Suppressor macrophage treated with lipopolysaccharide for 4 hours (primary cell): ENCODE measurements at regions not wholly inside any gene's neighbourhood (a gene's known extent, or its start where the extent isn't known, plus 50 kb on each side); places are given as distances from the start of the nearest gene placed in this dataset.
"Not testable (repeated sequence)": the region's sequence is repeated elsewhere in the genome, so short reads cannot be mapped to it uniquely, and the experiment has no call there.

Experiments
- DNase-seq: peaks from one replicate; pipeline ENCODE4 v3.0.0-alpha.2; 2020

DNA sequence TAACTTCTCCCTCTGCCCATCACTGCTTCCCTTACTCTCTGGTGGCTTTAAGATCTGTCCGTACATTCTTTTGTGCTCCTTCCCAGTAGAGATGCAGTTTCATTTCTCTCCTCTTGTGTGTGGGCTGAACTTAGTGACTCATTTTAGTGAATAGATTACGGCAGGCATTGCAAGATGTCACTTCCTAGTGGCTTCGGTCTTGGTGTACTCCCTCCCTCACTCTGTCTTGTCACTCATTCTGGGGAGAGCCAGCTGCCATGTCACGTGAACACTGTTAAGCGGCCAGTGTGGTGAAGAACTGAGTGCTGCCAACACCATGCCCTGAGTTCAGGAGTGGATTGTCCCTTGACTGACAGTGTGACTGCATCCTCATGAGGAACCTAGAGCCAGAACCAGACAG is 115.9 kb downstream of the OTOR start:
- peak; percentile 37 for DNase-seq

DNA sequence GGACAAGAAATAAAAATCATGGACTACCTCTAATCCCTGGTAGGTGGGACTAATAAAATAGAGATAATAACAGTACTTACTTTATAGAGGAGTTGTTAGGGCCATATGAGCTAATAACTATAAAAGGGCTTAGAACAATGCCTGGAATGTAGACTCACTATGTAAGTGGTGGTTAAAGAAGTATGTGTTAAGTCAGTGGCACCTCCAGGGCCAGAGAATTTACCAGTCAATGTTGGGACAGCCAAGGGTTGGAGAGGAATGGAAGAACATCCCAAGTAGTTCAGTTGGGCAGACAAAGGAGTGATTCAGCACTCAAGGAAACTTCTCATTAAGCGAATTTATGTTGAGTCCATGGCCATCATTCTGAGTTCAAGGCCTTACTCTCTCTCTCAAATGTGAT is 116.8 kb downstream of the OTOR start:
- no peak for DNase-seq

DNA sequence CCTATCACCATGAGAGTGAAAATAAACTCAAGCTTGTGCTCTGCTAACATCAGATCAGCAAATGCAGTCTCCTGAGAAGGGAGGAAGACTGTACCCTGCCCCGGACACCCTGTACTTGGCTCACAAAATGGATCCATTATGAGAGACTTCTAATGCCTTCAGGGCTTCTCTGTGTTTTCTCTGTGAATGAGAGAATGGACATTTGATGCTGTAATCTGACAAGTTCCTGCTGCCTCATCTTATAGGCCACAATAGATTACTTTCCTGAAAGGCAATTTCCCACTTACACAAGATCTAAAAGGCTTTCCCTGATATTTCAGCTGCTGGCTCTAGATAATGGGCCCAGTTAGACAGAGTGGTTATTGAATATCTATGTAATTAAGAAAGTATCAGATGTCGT is 117.2 kb downstream of the OTOR start:
- DNase-seq = no peak

DNA sequence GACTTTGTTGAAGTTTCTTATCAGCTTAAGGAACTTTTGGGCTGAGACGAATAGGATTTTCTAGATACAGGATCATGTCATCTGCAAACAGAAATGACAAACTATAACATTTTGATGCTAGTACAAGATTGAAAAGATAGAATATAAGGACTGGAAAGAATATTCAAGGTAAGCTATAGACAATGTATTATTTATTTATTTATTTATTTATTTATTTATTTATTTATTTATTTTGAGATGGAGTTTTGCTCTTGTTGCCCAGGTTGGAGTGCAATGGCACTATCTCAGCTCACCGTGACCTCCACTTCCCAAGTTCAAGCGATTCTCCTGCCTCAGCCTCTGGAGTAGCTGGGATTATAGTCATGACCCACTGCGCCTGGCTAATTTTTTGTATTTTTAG is 125.0 kb downstream of the OTOR start:
- DNase-seq = not testable (repeated sequence)

DNA sequence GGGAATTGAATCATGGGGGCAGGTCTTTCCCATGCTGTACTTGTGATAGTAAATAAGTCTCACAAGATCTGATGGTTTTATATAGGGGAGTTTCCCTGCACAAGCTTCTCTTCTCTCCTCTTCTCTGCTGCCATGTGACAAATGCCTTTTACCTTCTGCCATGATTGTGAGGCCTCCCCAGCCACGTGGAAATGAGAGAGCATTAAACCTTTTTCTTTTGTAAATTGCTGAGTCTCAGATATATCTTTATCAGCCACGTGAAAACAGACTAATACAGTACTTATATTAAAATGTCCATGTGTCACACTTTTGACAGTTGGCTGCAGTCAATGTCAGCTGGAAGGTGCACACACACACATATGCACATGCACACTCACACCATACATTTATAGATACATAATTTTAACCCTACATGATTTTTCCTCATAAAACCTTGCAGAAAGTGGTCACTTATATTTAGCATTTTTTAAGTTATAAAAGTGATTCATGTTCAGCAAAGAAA is 128.9 kb downstream of the OTOR start:
- DNase-seq = no peak

DNA sequence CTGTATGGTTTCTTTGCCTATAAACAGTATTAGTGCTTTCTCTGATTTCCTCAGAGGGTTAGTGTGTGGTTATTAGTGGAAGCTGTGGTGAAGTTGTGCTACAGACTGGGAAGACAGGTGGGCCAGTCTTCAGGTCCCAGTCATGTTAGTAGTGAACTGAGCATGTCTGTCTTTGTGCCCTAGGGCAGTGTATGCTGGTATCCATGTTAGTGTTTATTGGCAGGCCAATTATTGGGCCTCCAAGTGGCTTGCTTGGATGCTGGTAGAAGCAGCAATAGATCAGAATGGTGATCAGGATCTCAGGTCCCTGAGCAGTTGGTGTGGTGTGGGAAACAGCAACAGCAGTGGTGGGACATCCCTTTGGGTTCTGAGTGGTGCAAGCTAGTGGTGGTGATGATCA is 137.6 kb downstream of the OTOR start:
- DNase-seq = no peak

DNA sequence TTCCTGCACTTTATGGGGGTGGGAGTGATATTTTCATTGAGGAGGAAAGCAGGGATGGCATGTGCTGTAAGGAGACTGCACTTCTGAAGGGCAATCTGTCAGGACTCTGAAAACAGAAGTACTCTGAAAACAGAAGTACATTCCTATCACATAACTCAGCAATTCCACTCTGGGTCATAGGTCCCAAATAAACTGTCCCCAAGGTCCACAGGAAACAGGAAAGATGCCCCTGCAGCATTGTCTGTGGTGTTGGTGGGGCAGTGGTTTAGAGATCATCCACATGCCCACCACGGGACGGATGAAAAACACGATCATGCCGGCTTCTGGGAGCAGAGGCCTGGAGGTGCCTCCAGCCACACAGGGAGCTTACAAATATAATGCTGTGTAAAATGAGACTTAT is 150.3 kb downstream of the OTOR start:
- DNase-seq = no peak

DNA sequence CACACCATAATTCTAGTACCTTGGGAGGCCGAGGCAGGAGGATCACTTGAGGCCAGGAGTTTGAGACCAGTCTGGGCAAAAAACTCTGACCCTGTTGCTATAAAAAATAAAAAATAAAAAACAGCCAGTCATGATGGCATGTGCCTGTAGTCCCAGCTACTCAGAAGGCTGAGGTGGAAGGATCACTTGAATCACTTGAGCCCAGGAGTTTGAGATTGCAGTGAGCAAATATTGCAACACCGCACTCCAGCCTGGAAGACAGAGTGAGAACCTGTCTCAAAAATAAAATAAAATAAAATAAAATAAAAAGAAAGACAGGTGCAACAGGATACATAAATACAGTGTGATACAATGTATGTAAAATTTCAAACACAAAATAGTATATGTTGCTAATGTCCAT is 154.5 kb downstream of the OTOR start:
- DNase-seq = no peak

DNA sequence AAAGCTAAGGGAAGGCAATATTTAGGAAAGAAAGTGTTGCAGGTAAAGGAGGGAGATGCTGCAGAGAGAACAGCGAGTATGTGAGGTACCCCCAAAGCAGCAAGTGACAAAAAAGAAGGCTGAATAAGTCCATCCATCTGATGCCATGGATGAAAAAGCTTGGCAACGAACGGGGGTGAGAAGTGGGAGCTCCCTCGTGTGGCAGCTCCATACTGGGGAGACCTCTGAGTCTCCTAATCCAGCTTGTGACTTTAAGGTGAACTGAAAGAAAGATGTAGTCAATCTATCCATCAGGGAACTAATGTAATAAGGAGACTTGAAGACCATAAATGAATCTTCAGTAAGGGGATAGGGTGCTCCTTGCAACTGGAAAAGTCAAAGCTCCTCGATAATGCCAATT is 156.6 kb downstream of the OTOR start:
- DNase-seq = no peak

DNA sequence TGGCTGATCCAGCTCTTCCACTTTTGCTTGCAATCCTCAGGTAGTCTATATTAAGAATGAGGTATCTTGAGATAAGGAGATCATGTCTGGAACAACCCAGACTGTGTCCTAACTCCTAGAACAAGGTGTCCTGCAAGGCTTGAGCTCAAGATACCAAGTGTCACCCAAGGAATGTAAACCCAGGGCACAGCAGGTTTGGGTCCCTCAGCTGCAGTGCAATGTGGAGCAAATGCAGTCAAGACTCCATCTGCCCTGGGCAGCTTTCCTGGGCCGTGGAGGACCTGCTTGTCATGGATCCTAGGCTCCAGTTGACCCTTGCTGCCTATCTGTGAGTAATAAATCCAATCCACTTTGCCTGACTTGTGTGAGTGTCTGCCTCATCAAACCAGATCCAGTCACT is 166.1 kb downstream of the OTOR start:
- DNase-seq = no peak

DNA sequence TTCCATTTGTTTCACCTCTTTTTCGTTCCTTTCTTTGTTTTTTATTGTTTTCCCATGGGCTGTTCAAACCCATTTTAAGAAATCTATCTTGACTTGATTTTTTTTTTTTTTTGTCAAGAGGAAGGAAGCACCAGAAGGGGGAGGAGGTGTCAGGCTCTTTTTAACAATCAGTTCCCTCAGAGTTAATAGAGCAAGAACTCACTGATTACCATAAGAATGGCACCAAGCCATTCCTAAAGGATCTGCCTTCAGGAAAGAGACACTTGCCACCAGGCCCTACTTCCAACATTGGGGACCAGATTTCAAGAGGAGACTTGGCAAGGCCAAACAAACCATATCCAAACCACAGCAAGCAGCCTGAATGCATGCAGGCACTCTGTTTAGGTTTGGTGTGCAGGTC is 168.0 kb downstream of the OTOR start:
- no peak for DNase-seq

DNA sequence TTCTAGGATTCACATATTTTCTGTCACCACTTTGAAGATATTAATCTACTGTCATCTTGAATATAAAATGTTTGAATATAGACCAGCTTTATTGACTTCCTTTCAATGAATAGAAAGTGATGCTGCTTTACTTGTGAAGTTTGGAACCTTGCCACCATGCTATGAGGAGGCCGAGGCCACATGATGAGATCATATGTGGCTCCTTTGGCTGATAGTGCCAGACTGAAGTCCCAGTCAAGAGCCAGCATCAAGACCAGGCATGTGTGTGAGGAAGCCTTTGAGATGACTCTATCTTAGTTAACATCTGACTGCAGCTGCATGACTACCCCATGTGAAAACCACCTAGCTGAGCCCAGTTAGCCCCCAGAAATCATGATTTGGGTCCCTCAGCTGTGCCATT is 169.5 kb downstream of the OTOR start:
- no peak for DNase-seq

DNA sequence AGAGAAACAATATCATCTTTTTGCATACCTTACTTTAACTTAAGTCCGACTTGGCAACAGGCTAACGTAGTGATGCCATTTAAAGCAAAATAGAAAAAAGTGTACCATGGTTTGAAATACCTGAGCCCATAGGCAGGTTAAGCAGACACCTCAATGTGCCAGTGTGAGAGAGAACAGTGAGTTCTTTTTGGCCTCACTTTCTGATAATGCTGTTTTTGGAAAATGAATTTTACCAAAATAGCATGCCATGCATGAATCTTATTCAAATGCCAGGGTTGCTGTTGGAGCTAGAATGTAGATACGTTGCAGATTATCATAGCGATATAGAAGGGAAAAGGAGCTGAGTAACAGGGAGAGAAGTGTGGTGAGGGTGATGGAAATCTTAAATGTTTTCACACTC is 170.2 kb downstream of the OTOR start:
- DNase-seq = no peak

DNA sequence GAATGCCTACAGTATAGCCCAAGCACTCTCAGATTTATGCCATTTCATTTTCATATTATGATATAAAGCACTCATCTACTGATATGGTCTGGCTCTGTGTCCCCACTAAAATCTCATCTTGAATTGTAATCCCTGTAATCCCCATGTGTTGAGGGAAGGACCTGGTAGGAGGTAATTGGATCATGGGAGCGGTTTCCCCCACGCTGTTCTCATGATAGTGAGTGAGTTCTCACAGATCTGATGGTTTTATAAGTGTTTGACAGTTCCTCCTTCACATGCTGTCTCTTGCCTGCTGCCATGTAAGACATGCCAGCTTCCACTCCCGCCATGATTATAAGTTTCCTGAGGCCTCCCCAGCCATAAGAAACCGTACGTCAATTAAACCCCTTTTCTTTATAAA is 171.7 kb downstream of the OTOR start:
- no peak for DNase-seq

DNA sequence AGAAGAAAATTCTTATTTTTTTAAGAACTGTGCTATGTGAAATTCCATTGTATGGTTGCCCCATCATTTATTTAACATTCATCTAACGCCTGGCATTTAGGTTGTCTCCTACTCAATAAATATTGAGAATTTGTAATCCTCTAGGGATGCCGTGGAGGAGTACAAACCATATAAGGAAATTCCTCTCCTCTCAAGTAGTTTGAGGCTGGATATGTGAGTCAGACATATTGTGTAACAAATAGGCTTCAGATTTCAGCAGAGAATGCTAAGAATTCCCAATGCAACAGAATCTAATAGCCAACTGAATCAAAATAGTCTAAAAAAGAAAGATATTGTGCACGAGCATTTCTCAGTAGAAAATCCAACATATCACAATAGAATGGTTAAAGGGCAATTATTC is 174.7 kb downstream of the OTOR start:
- DNase-seq = no peak

DNA sequence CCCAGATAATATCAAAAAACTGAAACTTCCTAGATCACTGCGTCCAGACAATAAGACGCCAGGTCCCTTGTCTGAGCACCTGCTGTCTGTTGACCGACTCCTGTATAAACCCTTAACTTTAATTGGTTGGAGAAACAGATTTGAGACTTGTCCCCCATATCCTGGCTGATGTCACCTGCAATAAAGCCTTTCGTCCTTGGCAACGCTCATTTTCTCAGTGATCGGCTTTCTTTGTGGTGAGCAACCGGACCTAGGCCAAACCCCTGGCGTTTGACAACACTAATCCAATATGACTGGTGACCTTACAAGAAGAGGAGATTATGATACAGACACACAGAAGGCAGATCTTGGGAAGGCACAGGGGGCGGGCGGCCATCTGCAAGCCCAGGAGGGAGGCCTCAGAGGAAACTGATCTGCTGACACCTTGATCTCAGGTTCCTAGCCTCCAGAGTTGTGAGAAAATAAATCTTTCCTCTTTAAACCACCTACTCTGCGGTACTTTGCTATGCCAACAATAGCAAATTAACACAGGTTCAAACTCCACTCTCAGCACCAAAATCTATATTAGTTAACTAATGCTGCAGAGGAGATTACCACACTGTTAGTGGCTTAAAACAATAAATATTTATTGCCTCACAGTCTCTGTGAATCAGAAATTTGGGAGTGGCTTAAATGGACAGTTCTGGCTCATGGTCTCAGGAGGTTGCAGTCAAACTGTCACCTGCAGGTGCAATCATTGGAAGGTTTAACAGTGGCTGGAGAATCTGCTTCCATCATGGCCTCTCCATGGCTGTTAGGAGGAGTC is 178.7 kb downstream of the OTOR start:
- no peak for DNase-seq

DNA sequence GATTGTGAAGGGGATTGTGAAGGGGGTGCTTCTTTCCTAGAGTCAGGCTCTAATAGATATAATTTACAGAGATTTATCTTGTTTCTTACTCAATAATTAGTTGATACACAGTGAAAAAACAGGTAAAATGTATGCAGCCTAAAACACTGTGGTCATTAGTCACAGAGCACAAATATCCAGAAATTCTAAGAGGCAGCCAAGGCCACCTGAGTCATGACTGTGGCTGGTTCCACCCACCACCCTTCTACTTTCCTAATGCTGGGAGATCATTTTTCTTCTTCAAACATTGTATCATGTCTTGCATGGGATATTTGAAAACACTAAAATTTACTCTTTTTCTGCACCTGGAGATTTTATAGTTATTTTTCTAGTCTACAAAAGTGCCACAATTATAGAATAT is 181.6 kb downstream of the OTOR start:
- DNase-seq = no peak

DNA sequence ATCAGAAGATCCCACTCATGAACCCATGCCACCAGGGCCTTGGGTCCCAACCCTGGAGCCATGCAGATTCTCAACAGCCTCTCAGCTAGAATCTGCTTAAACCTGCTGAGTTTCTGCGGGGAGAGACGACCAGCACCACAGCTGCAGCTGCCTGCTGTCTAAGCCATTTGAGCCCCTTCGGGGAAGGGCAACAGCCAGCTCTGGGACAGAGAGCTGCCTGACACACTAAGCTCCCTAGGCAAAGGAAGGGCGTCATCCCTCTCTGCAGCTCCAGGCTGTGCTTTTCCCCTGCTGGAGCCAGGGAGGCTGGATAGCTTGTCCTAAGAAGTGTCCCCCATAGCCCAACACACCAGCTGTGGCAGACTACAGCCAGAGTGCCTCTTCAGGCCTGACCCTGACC is 182.5 kb downstream of the OTOR start:
- DNase-seq = no peak

DNA sequence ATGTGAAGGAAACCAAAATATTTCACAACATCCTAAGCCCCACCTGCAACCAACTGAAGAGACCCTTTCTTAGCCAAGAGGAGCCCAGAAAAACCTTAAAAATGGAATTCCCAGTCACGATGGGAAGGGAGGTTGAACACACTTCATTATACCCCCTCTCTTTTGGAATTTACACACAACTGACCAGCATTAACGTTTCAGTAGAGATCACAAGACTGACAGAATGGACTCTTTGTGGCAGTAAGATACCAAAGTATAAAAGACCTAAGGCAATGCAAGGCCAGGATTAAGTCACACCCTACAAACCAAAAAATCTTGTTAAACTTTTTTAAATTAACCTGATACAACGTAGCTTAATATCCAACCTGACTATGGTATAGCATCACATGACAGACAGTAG is 190.9 kb downstream of the OTOR start:
- DNase-seq = no peak

DNA sequence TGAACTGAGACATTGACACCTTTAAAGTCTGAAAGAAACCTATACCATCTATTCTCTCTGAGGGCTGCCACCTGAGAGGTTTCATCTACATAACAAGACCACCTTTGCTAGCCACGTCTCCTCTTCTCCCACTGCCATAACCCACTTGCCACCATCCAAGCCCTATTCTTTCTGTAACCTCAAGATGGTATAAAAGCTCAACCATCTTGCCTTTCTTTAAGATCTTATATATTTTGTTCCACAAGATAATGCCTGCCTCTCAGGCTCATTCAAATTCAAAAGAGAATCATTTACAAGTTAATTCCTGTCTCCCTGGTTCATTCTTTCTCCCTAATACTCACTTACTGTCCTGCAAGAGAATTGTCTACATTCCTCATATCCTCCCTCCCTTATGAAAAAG is 192.5 kb downstream of the OTOR start:
- no peak for DNase-seq

DNA sequence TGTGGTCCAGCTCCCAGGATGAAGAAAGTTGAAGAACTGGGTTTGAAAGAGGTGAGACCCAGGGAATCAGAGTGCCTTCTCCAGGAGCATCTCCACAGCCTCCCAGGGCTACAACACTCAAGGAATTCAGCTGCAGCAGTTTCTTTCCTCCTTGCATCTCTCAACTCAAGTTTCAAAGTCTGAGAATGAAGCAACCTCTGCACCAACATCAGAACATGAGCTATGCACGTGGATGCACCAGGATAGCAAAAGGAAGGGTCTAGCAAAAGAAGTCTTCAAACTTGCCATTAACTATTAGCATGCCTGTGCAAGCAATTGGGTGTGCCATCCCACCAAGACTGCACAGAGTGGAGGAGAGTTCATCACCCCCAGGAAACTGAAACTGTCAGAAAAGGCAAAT is 193.9 kb downstream of the OTOR start:
- DNase-seq = no peak

DNA sequence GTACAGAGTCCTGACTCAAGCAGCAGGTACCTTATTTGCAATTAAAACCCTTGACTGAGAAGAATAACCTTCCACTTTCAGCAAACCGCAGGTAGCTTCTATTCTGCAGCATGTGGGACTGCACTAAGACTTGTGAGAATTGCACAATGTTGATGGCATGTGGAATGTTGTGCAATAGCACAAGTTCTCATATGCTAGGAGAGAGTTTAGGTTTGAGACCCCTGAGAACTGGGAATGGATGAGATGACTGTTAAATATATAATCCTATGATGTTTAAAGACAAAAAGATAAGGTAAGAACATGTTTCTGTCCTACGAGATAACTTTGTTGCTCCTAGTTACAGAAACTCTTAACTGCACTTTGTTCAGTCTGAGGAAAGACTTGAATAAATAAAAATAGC is 194.6 kb downstream of the OTOR start:
- DNase-seq = no peak

DNA sequence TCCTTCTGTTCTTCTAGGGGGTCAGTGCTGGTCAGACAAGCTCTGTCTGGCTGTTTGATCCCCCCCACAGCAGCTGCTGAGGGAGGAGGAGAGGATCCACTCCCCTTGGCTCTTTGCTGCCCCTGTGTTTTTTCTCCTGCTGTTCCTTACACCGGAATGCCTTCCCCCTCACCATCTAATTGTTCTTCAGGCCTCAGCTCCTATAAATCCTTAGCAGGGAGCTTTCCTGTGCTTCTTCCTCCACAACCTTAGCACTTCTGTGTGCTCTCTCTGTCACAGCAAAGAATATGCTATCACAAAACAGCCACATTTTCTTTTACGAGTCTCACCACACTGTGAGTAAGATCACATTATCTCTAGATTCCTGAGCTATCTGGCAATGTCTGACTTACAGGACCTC is 196.6 kb downstream of the OTOR start:
- no peak for DNase-seq

DNA sequence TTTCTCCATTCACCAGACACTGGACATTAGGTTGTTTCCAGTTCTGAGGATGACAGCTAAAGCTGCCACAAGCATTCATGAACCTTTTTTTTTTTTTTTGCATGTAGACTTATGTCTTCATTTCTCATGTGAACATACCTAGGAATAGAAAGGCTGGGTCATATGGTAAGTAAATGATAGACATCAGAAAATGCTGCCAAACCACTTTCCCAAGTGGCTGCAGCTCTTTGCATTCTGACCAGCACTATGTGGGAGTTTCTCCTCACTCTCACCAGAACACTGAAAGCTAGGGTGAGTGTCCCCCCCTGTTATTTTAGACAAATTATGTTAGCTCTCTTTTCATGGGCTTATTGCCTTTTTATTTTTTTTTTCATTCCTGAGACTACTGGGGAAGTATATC is 197.5 kb downstream of the OTOR start:
- no peak for DNase-seq

DNA sequence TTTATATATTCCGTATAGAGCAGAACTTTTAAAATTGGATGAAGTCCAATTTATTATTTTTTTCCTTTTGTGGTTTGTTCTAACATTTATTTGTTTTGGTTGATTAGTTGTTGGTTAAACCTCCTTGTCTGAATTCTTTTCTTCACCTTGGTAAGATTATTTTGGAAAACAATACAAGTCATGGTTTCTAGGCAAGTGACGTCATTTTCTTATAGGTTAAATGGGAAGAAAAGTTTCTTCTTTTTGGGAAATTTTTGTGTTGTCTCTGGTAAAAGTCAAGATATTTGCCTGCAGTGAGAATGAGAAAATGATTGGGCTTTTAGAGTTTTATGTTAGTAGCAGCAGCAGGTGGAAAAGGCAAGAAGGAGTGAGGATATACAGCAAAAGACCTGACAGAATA is 197.9 kb downstream of the OTOR start:
- no peak for DNase-seq
